Effector memory CD4-positive, alpha-beta T cell (primary cell): ENCODE measurements at regions not wholly inside any gene's neighbourhood (a gene's known extent, or its start where the extent isn't known, plus 50 kb on each side); places are given as distances from the start of the nearest gene placed in this dataset.

ENCODE experiments used
- DNase-seq, 3 donors: peaks; one replicate each; pipeline ENCODE4 v3.0.0-alpha.2; 2020
- H3K27ac ChIP-seq: 2 replicates; pipeline ENCODE4 v1.7.0; 2013; ENCODE audit warnings: mild to moderate bottlenecking, low read length, moderate library complexity; ENCODE audit not compliant: insufficient read depth, poor library complexity, severe bottlenecking
- H3K27me3 ChIP-seq: replicated peaks from 2 replicates; pipeline ENCODE4 v1.7.0; 2013; ENCODE audit warnings: mild to moderate bottlenecking, low read length; ENCODE audit not compliant: insufficient read depth, control insufficient read depth, poor library complexity, severe bottlenecking
- H3K36me3 ChIP-seq: 2 replicates; pipeline ENCODE4 v1.7.0; 2013; ENCODE audit warnings: mild to moderate bottlenecking, low read length, moderate library complexity; ENCODE audit not compliant: control insufficient read depth, insufficient read depth
- H3K4me1 ChIP-seq: 2 replicates; pipeline ENCODE4 v1.7.0; 2013; ENCODE audit warnings: low read length, mild to moderate bottlenecking; ENCODE audit not compliant: control insufficient read depth, insufficient read depth, poor library complexity, severe bottlenecking
- H3K4me3 ChIP-seq: 2 replicates; pipeline ENCODE4 v1.7.0; 2013; ENCODE audit warnings: low read length, low read depth, mild to moderate bottlenecking; ENCODE audit not compliant: insufficient read depth, poor library complexity, severe bottlenecking
- H3K9me3 ChIP-seq: 2 replicates; pipeline ENCODE4 v1.7.0; 2013; ENCODE audit warnings: mild to moderate bottlenecking, low read length, moderate library complexity; ENCODE audit not compliant: control insufficient read depth

- Histone ChIP-seq H3K27ac (no peak overlapping the region), H3K36me3 (no peaks in the 10 kb centered on the region), H3K9me3 (no peaks in the 10 kb centered on the region), H3K4me3 (no peak overlapping the region), H3K27me3 (no peaks in the 10 kb centered on the region), H3K4me1 (no peaks in the 10 kb centered on the region)
- no peak for DNase-seq
Measured at GRCh38 chr6:112450663-112451062, 103.5 kb downstream of the RFPL4B start.

- no peak for DNase-seq
Measured at GRCh38 chr6:112457886-112458285, 110.8 kb downstream of the RFPL4B start.

GRCh38 chr6:112459758-112460304, 112.7 kb downstream of the RFPL4B start:
- Histone ChIP-seq H3K27ac (no peak overlapping the region), H3K4me3 (no peak overlapping the region)

More at GRCh38 chr6:112457886-112458285, 110.8 kb downstream of the RFPL4B start:
- Histone ChIP-seq H3K36me3 (no peaks in the 10 kb centered on the region), H3K9me3 (no peaks in the 10 kb centered on the region), H3K4me3 (no peak overlapping the region), H3K27me3 (no peaks in the 10 kb centered on the region), H3K4me1 (no peaks in the 10 kb centered on the region), H3K27ac (no peak overlapping the region)

GRCh38 chr6:112464901-112465665, 118.0 kb downstream of the RFPL4B start:
- H3K9me3 ChIP-seq = no peaks in the 10 kb centered on the region
- no peak for DNase-seq
- no peaks in the 10 kb centered on the region for H3K4me1 ChIP-seq
- no peak overlapping the region for H3K27ac ChIP-seq
- H3K36me3 ChIP-seq = no peaks in the 10 kb centered on the region
- H3K27me3 ChIP-seq = no peaks in the 10 kb centered on the region
- H3K4me3 ChIP-seq = no peak overlapping the region

More at GRCh38 chr6:112459758-112460304, 112.7 kb downstream of the RFPL4B start:
- Histone ChIP-seq H3K36me3 (no peaks in the 10 kb centered on the region), H3K9me3 (no peaks in the 10 kb centered on the region), H3K27me3 (no peaks in the 10 kb centered on the region), H3K4me1 (no peaks in the 10 kb centered on the region)
- no peak for DNase-seq

- Histone ChIP-seq H3K27ac (no peak overlapping the region), H3K27me3 (no peaks in the 10 kb centered on the region), H3K4me3 (no peak overlapping the region), H3K9me3 (no peaks in the 10 kb centered on the region), H3K36me3 (no peaks in the 10 kb centered on the region), H3K4me1 (no peaks in the 10 kb centered on the region)
- no peak for DNase-seq
Measured at GRCh38 chr6:112466373-112467151, 119.4 kb downstream of the RFPL4B start.

GRCh38 chr6:112468359-112468758, 121.2 kb downstream of the RFPL4B start:
- no peaks in the 10 kb centered on the region for H3K27me3 ChIP-seq
- H3K4me3 ChIP-seq = no peak overlapping the region
- H3K36me3 ChIP-seq = no peaks in the 10 kb centered on the region
- H3K9me3 ChIP-seq = no peaks in the 10 kb centered on the region
- H3K4me1 ChIP-seq = no peaks in the 10 kb centered on the region
- no peak for DNase-seq
- no peak overlapping the region for H3K27ac ChIP-seq

GRCh38 chr6:112469306-112469705, 122.2 kb downstream of the RFPL4B start:
- Histone ChIP-seq H3K9me3 (no peaks in the 10 kb centered on the region), H3K4me1 (no peaks in the 10 kb centered on the region), H3K27ac (no peak overlapping the region), H3K4me3 (no peak overlapping the region), H3K36me3 (no peaks in the 10 kb centered on the region), H3K27me3 (no peaks in the 10 kb centered on the region)
- no peak for DNase-seq

- no peaks in the 10 kb centered on the region for H3K36me3 ChIP-seq
- no peak overlapping the region for H3K4me3 ChIP-seq
- no peak overlapping the region for H3K27ac ChIP-seq
- H3K9me3 ChIP-seq = no peaks in the 10 kb centered on the region
- no peaks in the 10 kb centered on the region for H3K4me1 ChIP-seq
- DNase-seq = no peak
- H3K27me3 ChIP-seq = no peaks in the 10 kb centered on the region
Measured at GRCh38 chr6:112470376-112470775, 123.2 kb downstream of the RFPL4B start.

GRCh38 chr6:112470950-112471349, 123.8 kb downstream of the RFPL4B start:
- Histone ChIP-seq H3K4me1 (no peaks in the 10 kb centered on the region), H3K9me3 (no peaks in the 10 kb centered on the region), H3K4me3 (no peak overlapping the region), H3K27ac (no peak overlapping the region), H3K27me3 (no peaks in the 10 kb centered on the region), H3K36me3 (no peaks in the 10 kb centered on the region)
- DNase-seq = no peak

- H3K27ac ChIP-seq = no peak overlapping the region
- no peaks in the 10 kb centered on the region for H3K9me3 ChIP-seq
- H3K4me3 ChIP-seq = no peak overlapping the region
- H3K36me3 ChIP-seq = no peaks in the 10 kb centered on the region
- no peaks in the 10 kb centered on the region for H3K27me3 ChIP-seq
- no peak for DNase-seq
- no peaks in the 10 kb centered on the region for H3K4me1 ChIP-seq
Measured at GRCh38 chr6:112475083-112475482, 128.0 kb downstream of the RFPL4B start.
